HG02938 (cell line): ENCODE measurements at regions not wholly inside any gene's neighbourhood (a gene's known extent, or its start where the extent isn't known, plus 50 kb on each side); places are given as distances from the start of the nearest gene placed in this dataset.

ENCODE experiments used
- ATAC-seq: cut with Tn5 transposase; IDR thresholded peaks from one replicate; pipeline ENCODE4 v1.9.1; 2021; ENCODE audit warnings: mild to moderate bottlenecking, moderate library complexity; ENCODE audit not compliant: unreplicated experiment

DNA sequence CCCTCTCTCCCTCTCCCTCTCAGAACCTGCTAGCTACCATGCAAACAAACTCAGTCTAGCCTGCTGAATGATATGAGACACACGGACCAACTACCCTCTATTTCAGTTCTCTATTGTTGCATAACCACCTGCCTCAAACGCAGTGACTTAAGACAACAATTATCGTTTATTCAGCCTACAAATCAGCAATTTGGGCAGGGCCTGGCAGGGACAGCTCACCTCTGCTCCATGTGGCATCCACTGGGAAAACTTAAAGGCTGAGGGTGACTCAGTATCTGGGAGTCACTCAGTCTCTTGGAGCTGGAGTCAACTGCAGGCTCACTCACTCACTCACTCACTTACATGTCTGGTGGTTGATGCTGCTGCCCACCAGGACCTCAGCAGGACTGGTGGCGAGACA lies 121.3 kb downstream of the SEC16B start:
- ATAC-seq: no peak

DNA sequence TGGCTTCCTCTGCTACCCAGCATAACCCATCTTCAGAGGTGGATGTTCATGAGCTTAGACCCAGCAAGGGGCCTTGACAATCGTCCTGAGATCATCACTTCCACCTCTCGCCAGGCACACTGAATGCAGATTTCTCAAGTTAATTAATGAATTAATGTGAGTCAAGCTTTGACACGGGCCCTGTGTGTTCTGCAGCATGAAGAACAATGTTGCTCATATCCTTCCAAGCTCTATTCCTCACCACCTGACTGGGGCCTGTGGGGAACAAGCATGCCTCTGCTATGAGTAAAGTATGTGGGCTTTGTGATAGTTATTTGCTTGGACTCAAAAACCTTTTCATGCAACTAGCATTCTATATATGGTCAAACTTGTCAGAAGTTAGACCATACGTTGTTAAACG lies 122.0 kb downstream of the SEC16B start:
- no peak for ATAC-seq

DNA sequence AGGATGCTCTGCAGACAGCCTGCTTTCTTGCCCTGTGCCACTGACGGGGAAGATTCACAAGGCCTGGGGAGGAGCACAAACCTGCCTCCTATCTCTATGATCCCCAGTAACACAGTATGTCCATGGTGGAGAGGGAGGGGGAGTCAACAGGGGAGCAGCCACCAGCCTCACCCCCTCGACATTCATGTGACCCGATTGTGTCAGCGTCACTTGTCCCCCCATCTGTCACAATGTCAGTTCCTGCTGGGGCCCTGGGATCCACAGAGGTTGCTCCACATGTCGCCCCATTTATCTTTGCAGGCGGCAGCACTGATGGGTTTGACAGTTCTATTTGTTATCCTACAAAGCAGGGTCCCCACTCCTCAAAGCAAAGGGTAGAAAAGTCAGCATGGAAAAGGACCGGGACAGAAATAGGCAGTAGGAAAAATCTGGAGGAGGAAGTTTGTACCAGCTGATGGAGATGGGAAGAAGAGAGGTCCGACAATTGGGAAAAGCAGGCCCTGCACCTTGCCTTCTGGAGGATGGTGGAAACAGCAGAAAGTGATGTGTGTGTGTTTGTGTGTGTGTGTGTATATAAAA lies 130.9 kb downstream of the SEC16B start:
- no peak for ATAC-seq

DNA sequence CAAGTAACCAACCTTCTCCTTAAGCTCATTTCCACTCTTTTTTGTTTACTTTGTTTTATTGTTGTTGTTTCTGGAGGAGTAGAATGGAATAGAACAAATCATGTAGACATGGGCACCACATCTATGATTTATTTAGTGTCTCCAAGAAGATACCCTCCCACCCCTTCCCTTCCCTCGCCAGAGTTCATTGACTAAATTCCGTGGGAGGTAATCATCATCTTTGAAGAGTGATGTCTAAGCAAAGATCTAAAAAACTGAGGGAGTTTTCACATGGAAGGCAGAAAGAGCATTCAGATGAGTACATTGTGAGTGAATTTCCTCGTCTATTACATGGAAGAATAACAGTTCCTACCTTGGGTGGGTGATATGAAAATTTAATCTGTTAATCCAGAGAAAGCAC lies 136.2 kb downstream of the SEC16B start:
- no peak for ATAC-seq

DNA sequence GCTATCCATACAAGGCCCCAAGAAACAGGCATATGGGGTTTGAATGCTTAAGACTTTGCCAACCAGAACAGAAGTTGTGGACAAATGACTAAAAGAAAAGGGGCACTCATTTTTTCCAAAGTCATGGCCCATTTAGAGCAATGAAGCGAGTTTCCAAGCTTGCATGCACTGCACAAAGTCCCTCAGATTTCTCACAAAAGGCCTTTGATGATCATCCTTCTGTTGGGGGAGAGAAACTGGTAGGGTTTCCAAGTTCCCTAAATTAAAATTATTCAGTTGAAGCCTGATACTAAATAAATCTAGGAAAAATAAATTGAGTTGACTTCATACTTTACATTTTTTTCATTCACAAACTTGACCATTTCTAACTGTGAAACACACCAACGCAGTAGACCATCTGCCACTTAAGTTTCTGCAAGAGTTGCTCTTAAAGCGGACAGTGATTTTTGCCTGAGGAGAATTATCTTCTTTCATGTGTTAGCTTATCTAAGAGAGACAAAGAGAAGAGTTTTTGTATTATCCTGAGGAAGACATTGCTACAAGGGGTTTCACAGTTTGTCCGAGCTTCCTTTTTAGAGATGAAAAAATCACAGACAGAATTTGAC lies 139.2 kb downstream of the SEC16B start:
- no peak for ATAC-seq

DNA sequence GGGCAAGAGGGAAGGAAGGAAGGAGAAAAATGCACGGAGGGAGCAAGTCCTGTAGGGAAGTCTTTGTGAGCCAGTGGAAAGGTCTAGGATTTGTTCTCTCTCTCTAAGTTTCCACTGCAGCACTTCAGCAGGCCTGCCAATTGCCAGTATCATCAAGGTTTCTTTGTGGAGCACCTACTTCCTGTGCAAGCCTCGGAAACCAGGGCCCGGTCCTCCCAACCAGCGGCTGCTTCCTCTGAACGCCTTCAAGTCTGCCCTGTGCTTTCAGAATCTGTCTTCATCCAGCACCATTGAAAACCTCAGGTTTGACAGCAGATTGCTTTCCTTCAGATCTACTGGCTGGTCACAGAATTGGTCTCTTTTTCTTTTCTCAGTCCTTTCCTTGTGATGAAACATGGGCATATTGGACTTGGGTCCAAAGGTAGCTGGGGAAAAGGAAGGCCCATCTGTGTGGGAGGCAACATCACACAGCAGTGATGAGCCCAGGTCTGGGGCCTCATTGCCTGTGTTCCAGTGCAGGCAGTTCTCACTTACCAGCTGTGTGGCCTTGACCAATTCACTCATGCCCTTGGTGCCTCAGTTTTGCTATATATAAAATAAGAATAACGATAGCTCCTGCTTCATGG lies 144.5 kb downstream of the SEC16B start:
- ATAC-seq: no peak

DNA sequence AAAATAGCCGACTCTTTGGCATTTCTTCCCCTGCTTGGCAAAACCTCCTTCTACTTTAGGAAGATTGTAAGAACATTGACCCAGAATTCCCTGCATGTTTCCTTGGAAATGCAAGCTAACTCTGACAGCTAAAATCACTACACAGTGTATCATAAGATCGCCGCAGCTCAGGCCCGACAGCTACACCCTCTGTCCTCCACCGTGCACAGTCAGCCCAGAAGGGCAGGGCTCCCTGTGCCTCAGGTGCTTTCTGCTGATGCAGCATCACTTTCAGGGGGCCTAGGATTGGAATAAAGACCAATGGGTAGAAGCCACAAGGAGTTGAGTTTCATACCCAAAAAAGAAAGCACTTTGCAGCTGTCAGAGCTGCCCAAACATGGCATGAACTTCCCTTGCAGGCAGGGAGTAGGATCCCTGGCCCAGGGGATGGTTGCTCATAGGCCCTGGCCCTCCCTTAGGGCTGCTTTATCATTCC lies 145.3 kb downstream of the SEC16B start:
- no peak for ATAC-seq

DNA sequence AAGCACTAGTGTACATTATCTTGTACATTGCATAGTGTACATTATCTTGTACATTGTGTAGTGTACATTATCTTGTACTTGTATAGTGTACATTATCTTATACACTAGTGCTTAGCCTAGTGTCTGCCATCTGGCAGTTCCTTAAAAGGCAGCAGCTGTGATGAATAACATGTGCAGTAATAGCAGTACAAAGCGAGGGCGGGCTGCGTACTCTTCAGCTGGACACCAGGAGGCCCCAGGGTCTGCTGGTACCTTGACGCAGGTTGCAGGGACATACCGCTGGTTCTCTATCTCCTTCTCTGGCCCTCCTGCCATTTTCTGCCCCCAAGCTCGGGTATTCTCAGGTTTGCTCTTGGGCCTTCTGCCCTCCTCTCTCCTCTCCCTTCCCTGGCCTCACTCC lies 149.6 kb downstream of the SEC16B start:
- ATAC-seq: no peak

DNA sequence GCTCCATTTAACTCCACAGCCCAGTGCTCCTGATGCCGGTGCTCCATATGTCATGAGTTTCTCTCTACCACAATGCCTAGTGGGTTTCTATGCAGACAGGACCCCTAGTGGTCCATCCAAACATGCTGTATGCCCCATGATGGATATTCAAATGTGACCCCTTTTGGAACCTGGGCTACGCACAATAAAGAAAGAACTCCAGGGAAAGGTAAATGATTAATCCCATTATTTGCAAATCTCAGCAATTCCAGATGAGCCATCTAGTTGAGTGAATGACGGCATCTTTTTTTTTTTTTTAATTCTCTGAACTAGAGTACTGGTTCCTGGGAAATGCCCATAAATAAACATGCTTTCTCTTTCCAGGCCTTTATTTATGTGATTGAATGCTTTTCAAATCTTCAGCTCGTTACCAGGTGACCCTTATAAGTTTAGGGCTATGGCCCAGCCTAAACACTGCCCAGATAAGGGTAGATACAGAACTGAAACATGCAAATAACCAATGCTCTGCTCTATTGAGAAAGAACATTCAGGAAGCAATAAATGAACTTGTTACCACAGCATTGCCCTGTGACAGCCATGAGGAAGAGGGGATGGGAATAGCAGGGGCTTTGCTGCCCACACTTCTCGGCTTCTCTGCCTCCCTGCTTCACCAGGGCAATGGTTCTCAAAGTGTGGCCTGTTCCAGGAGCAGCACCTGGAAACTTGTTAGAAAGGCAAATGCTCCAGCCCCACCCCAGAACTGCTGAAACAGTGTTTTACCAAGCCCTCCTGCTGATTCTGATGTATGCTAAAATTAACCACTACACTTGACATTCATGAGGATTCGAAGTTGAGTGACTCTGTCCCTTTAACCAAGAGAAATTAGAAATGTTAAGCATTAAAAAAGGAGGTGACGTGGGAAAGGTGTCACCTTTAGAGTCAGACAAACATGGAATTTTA lies 151.7 kb downstream of the SEC16B start:
- ATAC-seq: peak; percentile 98

DNA sequence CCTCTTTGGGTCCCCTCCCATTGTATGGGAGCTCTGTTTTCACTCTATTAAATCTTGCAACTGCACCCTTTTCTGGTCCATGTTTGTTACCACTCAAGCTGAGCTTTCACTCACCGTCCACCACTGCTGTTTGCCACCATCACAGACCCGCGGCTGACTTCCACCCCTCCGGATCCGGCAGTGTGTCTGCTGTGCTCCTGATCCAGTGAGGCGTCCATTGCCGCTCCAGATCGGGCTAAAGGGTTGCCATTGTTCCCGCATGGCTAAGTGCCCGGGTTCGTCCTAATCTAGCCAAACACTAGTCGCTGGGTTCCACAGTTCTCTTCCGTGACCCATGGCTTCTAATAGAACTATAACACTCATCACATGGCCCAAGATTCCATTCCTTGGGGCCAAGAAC lies 157.2 kb downstream of the SEC16B start:
- no peak for ATAC-seq

DNA sequence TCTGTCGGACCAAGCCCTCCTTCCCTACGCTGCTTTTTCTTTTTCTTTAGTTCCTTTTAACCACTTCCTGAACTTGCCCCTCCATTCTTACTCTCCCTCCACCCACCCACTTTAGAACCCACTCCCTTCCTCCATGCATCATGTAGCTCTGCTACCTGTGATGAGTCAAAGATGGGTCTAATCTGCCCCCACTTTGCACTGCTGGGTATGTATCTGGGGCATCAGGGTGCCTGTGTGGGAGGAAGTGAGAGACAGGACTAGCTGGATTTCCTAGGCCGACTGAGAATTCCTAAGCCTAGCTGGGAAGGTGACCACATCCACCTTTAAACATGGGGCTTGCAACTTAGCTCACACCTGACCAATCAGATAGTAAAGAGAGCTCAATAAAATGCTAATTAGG lies 157.7 kb downstream of the SEC16B start:
- ATAC-seq: no peak

DNA sequence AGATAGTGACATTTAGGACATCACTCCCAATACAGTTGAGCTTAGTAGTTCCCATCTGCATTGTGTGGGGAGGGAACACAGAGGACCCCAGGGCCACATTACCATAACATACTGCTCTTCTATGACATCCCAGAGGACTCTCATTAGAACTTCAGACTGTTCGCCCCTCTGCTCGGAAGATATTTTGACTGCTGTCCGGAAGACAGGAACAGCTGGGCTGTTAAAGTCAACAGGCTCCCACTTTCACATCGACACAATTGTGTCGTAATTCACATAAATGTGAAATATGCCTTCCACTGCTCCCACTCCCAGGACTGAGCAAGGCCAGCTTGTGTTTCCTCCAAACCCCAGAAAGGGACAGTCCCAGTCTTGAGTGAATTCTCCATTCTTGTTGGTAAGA lies 158.4 kb downstream of the SEC16B start:
- no peak for ATAC-seq

DNA sequence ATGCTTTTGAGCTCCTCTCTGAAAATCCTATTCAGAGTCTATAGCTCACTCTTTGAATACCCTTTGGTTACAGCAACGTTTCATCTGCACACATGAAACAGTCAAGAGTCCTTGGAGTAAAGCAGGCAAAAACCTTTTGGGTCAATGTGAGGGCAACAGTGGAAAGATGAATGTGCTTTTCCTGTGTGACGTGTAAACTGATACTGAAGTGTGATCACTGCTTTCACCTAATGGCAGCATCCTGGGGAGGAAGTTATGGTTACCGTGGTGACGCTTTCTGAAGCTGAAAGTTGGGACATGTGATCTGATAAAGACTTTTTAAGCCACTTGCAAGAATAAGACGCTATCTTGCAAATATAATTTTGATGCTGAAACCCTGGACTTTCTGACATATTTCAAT lies 160.0 kb downstream of the SEC16B start:
- ATAC-seq: peak; percentile 97

DNA sequence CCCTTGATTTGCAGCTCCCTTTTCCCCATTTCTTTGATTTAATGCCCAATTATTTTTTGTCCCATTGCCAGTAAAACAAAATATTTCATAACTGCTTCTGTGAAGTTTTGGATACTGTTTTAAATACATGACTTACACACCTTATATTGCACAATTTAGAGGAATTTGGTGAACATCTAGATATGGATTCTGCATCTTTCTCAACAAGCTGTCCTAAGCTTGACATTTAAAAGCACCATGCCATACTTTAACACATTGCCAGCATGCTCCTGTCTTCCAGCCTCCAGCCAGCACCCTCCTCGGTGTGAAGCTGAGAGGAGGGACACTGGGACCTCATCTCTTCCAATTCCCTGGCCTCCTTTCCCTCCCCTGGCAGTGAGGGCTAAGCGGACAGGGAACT lies 167.6 kb downstream of the SEC16B start:
- no peak for ATAC-seq

DNA sequence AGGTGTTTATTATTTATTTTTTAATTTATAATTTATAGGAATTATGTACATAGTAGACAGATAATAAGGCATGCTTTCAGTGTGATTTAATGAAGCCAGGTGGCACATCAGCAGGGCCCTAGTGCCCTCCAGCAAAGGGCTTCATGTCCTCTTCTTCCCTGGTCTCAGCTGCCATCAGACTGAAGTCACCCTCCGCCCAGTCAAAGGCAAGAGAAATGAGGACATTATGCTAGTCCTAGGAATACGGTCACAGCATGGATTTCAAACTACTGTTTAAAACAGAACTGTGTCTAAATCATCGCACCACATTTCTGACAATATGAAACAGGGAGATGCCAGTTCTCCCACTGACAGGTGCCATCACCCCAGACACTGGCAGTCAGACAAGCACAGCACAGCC lies 168.1 kb downstream of the SEC16B start:
- ATAC-seq: no peak

DNA sequence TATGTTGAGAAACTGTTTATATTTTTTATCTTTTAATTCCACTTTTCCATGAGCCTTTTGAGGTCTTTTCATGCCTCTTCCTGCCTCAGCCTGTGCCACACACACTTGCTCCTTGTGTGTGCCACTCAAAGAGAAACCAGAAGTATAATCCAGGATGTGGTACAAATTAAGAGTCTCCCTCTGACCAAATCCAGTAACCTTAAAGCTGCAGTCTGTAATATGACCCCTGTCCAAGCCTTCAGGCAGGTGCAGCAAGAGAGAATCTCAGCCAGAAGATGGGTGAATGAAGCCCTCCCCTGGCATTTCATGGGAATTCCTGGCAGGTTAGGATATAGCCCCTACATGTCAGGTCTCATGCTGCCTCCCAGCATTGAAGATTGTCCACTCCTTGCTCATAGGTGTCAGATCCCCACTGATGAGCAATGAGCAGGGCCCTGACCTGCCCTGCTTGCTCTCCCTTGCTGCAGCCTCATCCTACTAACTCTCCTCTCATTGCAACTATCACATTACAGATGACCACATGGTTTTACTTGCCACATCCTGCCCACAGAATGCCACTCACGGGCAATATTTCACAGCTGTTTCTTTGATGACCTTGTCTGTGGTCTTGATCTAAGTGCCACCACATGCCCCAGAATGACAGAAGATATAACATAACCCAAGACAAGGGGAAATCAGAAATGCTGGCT lies 169.3 kb downstream of the SEC16B start:
- ATAC-seq: peak; percentile 72

DNA sequence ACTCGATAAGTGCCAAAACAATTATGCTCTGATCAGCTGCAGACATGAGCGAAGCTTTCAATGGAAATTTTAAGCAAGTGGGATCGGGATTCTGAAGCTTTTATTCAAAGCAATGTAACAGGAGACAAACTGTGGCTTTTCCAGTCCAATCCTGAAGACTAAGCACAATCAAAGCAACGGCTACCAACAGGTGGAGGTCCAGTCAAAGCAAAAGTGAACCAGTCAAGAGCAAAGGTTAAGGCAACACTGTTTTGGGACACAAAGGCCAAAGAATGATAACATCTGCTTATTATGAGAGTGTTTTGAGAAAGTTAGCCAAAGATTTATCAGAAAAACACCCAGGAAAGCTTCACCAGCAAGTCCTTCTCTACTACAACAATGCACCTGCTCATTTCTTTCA lies 170.1 kb downstream of the SEC16B start:
- ATAC-seq: no peak

DNA sequence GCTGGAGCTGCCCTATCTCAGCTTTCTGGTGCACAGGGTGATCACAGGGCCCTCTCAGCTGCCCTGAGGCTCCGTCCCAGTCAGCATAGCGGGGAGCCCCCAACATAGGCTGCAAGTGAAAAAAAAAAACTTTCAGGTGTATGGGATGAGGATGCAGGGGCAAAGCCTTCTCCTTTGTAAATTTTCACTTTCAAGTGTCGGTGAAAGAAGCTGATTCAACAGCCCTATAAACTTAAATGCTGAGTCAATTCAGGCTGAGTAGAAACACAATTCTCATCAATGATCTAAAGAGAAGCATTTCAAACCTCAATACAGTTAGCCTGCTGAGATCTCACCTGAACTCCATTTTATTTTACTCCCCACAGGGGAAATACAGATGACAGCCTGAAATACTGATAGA lies 171.2 kb downstream of the SEC16B start:
- no peak for ATAC-seq

DNA sequence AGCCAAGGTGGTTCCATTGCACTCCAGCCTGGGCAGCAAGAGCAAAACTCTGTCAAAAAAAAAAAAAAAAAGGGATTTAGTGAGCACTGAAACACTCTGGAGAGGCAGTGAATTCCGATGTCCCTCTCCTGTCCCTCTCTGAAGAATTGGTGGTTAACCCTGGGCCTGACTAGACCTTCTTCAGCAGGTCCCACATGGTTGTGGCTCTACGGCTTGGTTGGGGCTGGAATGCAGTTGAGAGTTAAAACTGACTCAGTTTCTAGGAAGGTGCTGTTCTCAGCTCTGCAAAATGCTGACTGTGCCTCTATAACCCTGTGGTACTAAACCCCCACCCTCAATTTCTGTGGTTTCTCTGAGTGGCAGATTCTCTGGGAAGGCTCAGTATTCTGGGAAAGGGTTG lies 173.3 kb downstream of the SEC16B start:
- no peak for ATAC-seq

DNA sequence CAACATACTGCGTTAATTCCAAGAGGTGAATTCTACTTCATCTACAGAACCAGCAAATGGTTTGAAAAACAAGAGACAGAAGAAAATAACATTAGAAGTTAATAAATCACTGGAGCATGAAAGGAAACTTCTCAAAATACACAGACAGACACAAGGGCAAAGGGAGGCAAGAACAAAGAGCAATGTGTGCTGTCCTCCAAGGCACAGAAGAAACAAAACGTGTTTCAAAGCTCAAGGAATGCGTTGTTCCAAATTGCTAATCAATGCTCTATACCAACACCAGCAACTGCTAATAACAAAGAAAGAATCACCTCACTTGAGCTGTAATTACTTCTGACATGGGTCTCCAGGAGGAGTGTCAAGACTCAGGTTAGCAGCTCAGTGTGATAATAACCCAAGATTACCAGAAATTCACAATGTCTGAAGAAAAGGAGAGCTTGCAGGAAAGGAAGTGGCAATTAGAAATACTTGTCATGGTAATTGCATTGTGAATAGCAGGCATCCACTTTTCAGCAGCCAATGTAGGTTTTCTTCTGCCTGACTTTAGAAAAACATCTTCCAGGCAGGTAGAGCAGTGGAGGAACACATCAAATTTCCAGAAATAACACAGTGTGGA lies 175.4 kb downstream of the SEC16B start:
- ATAC-seq: no peak

DNA sequence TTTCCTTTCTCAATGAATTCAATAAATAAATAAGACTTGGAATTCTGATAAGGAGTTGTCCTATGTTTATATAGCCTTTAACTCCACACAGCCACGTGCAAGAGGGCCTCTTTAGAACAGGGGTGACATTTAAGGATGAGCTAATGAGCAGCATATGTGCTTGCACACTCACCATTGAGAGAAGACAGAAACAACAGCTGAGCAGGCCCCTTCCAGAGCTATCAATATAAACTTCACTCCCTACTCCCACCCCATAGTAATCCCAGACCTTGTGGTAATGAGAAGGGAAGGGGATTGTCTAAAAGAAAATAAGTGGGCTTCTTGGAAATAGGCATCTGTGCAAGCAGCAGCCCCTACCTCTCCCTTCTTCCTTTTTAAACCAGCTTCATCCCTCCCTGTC lies 176.0 kb downstream of the SEC16B start:
- no peak for ATAC-seq
